NCI-H2081 treated with DMSO at 0.1 percent for 48 hours (cell line): ENCODE measurements at regions not wholly inside any gene's neighbourhood (a gene's known extent, or its start where the extent isn't known, plus 50 kb on each side); places are given as distances from the start of the nearest gene placed in this dataset.
"Not testable (repeated sequence)": the region's sequence is repeated elsewhere in the genome, so short reads cannot be mapped to it uniquely, and the experiment has no call there.

ENCODE experiments used
- DNase-seq: peaks from one replicate; lab custom pipeline; 2025; lab: John Stamatoyannopoulos, UW

- no peak for DNase-seq
Observed at GRCh38 chr3:140752499-140752898, 74.6 kb downstream of the TRIM42 start.

DNA sequence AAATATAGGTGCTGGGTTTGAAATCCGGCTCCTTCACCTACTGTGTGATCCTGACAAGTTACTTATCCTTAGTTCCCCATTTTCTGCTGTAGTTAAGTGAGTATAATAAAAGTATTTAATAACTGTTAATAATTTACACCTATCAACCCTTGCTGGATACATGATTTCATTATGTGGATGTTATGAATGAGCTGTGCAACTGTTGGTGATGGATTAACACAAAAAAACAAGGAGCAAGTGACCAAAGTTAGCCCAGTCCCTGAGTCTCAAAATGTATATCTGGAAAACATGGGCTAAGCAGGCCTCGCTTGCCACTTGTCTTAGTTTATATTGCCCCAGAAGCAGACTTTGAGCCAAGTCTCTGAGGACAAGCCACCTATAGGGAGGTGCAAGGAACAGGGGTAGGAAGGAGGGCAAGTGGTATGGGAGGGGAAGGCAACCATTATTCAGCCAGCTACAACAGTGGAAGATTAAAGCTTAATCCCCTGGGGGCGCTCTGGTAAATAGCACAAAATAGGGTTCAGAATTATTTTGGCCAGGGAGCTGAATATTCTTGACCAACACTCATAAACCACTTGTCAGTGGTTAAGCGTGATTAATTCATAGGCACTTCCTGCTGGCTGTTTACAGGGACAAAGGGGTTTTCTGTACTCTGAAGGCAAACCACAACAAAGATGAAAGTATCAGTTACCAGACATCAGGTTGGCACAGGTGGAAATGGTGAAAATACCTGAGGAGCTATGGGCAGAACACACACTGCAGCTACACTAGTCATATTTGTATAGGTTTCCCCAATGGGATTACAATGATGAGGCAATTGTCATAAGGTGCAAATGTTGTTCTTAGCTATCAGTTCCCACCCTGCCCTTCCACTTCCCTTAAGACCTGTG, 76.2 kb downstream of the TRIM42 start:
- no peak for DNase-seq

DNA sequence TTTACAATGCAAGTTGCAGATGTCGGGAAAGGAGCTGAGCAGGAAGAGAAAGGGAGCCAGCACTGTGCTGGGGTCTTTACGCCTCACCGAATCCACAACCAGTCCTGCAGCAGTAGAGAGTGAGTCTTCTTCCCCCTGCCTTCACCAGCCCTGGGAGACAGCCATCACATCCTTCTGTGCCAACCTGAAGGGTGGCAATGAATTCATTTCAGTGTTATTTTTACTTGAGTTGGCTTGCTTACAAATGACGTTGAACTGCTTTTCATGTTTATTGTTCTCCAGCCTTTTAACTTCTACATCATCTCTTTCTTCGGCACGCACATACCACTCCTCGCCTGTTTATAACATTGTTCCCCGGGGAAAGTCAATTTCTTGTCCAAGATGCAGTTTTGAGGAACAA, 77.1 kb downstream of the TRIM42 start:
- no peak for DNase-seq

- DNase-seq: no peak
Observed at GRCh38 chr3:140756240-140757016, 78.6 kb downstream of the TRIM42 start.

DNA sequence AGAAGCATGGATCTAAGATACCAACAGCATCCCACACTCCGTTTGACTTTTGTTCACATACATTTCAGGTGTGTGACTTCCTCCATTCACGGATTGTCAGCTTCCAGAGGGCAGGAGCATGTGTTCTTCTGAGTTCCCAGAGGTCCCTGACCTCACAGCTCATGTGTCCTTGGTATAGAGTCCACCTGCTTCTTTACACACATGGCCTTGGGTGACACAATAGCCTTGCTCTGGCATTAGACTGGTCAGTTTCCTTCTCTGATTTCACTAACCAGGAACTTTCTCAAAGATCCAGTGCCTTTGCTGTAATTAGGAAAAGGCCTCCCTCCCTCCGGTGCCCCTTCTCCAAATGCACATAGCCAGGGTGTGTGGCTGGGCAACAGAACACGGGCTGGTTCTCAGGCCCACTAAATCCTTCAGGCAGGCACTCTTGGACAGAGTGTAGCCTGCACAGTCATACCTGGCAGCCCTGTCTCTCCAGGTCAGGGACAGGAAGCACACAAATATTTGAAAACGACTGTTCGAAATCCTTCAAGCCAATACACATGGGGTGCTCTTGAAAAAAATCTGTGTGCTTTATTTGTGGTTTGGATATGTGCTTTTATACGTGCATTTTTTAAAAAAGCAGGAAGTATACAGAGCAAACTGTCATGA, 81.1 kb downstream of the TRIM42 start:
- no peak for DNase-seq

DNA sequence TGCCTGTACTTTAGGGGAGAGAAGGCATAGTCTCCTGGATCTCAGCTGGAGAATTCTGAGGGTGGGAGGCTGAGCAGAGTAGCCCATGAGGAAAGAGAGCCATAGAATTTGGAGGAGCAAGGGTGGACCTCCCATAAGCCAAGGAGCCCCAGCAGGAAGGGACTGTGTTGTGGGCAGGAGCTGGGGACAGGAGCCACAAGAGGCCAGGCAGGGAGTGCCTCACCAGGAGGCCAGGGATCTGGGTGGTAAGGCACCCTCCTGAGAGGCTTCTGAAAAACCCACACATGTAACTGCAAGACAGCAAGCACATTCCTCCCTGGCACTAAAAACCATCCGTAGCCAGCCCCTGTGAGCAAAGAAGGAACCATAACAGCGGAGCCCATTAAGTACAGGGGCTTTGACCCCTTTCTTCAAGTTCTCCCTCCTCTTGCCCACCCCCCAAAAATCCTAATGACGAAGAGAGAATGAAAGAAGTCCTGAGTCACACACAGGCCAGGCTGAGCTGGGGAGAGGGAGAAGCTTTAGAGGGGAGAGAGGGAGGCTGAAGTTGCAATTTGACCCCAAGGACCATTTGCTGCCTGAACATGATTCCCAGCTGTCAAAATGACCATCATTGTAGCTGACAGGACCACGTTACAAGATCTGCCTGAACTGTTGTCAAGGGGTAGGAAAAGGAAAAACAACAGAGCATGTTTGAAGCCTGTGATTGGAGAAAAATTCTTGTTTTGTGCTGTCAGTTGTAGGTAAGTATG, 82.6 kb downstream of the TRIM42 start:
- no peak for DNase-seq

GRCh38 chr3:140761076-140761639, 83.3 kb downstream of the TRIM42 start:
- no peak for DNase-seq

DNA sequence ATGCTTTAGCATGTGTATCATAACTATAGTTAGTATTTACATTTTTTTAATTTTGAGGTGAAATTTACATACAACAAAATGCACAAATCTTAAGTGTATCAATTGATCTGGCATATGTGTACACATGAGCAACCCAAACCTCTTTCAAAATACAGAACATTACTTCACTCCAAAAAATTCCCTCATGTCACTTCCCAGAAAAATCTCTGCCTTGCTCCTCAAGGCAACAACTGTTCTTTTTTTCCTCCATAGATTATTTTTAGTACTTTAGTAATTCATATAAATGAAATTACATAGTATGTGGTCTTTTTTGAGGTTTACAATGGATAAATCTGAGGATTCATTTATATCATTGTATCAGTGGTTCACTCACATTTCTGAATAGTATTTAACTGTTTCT, 84.9 kb downstream of the TRIM42 start:
- no peak for DNase-seq

- DNase-seq: no peak
Observed at GRCh38 chr3:140763532-140763931, 85.7 kb downstream of the TRIM42 start.

DNA sequence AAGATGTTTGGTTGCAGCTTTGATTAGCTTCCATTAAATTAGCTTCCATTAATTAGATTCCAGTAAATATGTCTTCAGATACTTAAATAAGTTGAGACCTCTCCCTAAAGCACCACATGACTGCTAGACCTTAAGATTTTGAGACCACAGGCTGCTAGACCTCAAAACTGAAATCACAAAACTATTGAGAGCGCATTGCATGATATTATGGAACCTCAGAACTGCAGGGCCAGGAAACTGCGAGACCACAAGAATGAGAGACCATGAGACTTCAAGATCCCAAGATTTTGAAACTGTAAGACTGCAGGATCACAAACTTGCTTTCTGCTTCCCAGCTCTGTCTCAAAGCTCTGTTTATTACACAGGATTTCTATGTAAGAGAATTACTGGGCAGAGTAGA, 87.4 kb downstream of the TRIM42 start:
- no peak for DNase-seq

- no peak for DNase-seq
Observed at GRCh38 chr3:140766465-140766864, 88.6 kb downstream of the TRIM42 start.

GRCh38 chr3:140767566-140767965, 89.7 kb downstream of the TRIM42 start:
- DNase-seq: no peak

DNA sequence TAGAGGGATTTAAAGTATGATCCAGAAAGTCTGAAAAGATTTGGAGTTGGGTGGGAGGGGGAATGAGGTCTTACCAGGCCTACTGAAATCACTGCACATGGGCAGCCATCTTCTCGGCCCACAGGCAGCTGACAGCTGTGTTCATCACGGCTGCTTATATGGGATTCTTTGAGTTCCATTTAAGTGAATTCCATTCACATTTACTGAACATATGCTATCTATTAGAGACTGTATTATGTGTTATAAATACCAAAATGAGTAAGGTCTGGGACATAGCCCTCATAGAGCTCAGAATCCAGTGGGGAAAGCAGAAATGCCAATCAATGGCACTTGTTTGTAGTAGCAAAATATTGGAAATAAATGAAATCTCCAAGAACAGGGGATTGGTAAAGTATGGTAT, 91.1 kb downstream of the TRIM42 start:
- no peak for DNase-seq

GRCh38 chr3:140769951-140770350, 92.1 kb downstream of the TRIM42 start:
- no peak for DNase-seq

DNA sequence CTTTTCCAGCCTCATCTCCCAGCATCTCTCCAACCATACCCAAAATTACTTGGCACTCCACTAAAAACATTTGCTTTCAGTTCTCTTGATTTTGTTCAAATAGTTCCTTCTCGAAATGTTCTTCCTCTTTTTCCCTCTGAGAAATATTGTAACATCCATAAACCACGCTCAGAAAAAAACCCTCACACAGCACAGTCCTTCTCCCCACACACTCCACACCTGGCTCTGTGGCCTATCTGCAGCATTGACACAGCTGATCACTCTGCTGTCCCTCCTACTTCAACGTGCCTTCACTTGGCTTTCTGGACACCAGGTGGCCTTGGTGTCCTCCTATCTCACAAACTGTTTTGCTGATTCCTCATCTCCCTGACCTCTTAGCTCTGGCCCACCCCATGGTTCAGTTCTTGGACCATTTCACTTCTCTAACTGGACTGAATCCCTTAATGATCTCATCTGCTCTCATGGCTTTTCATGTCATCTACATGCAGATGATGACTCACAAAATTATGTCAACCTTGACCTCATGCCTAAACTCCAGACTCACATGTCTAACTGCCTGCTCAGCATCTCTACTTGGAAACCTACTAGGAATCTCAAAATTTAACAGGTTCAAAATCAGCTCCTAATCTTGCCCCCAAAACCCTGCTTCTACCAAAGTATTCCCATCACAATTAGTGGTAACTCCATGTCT, 93.3 kb downstream of the TRIM42 start:
- no peak for DNase-seq

DNA sequence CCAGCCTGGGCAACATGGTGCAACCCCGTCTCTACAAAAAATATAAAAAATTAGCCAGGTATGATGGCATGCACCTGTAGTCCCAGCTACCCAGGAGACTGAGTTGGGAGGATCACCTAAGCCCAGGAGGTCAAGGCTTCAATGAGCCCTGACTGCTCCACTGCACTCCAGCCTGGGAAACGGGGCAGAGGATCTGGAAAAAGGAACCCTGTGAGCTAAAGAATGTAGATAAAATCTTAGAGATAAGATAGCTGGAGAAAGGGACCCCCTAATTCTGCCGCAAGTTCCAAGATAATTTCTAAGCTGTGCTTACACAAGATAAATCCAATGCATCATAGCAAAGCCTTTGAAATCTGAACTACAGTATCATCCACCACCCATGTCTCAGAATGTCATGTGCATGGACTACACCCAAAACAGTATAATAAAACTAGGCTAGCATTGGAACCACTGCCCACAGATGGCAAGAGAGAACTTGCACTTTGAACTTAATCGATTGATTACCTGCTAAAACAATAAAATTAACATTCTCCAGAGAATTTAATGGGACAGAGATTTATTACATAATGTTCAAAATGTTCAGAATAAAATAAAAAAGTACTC, 99.9 kb downstream of the TRIM42 start:
- no peak for DNase-seq

- no peak for DNase-seq
Observed at GRCh38 chr3:140791368-140791767, 113.5 kb downstream of the TRIM42 start.

DNA sequence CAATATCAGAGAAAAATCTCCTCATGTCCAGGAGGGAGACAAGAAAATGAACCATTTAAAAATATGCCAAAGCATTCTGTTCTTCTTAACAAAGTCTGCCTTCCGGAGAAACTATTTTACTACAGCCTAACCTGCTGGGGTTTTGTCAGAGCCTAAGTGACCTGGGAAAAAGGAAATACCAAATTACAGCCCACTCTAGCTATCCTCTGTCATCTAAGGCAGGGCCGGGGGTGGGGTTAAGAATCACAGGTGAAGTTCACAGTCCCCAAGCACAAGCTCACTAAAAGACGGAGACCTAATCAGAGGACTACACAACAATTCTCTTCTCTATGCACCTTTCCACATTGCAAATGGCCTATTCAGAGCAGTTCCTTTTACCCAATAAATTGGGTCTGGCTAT, 116.6 kb downstream of the TRIM42 start:
- no peak for DNase-seq

DNA sequence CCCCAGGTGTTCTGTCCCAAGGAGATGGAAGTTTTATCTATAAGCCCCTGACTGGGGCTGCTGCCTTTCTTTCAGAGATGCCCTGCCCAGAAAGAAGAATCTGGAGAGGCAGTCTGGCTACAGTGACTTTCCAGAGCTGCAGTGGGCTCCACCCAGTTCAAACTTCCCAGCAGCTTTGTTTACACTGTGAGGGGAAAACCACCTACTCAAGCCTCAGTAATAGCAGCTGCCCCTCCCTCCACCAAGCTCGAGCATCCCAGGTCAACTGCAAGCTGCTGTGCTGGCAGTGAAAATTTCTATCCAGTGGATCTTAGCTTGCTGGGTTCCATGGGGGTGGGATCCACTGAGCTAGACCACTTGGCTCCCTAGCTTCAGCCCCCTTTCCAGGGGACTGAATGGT, 125.0 kb downstream of the TRIM42 start:
- not testable (repeated sequence) for DNase-seq

GRCh38 chr3:140809316-140809715, 131.5 kb downstream of the TRIM42 start:
- no peak for DNase-seq
